ENCODE measurements at regions not wholly inside any gene's neighbourhood (a gene's known extent, or its start where the extent isn't known, plus 50 kb on each side); places are given as distances from the start of the nearest gene placed in this dataset.

DNA sequence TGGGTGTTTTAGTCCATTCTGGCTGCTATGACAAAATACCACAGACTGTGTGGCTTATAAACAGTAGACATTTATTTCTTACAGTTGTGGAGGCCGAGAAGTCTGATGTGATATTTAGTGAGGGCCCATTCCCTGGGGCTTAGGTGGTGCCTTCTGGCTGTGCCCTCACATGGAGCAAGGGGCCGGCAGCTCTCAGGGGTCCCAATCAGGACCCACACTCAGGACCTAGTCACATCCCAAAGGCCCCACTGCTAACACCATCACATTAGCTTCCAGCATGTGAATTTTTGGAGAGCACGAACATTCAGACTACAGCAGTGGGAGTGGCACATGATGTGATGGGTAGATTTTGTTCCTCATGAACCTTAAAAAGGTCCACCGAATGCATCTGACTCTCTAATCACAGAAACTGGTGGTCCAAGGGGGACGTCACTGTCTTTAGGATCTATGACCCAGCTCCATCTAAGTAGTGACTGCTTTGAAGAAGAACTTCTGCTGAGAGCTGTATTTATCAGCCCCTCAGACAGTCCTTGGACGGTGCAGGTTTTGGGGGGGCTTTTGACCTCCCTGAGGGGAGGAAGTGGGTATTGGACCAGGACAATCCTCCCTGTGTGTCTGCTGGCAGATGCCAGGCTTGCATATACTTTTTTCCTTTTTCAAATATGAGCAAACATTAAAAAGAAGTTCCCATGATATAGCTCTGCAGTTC is 154.5 kb upstream of the ZNF32 start:
- no peak for DNase-seq

DNA sequence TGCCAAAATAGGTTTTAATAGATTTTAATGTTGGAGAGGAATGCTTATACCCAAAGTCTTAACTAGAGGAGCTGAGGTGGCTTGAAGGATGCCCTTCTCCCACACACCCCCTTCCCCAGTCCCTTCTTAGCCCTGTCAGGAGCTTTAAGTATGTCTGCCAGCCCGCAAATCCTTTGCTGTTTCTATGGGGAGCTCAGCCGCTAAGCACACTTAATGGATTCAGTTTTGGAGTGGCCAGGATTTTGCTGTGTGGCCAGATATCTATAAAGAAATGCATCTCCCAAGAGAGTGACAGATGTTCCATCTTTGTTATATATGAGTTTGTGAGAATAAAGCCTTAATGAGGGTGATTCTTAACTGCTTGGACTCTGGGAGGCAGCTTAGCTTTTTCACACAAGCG is 152.9 kb upstream of the ZNF32 start:
- no peak for DNase-seq

DNA sequence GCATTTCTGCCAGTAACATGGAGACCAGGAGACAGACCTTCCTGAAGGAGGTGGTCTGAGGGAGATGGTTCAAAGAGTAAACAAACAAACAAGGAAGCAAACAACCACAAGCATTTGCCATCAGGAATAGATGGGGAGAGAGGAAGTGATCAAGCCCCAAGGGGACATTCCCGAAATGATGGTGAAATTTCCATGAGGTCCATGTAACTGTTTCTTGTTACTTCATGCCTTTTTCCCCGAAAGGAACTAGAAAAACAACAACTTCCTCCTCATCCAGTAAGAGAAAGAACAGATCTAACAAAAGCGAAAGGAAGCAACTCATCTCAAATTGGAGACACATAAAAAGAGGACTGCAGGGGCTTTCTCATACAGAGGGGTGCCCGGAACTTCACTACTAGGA is 152.5 kb upstream of the ZNF32 start:
- DNase-seq = no peak

DNA sequence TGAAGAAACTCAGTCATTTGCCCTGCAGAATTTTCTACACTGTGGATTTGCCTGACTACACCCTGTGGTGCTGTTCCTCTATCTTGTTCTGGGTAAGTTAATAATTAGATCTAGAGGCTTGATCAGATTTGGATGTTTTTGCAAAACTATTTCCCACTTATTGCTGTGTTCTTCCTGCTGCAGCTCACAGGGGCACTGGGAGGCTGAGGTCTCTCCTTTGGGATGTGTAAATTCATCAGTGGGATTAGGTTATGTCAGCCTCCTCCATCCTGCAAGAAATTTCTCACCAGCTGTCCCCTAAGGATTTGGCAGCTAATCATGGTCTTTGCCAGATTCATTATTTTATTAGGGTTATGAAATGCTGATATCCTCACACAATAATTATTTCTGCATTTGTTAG is 148.1 kb upstream of the ZNF32 start:
- no peak for DNase-seq

DNA sequence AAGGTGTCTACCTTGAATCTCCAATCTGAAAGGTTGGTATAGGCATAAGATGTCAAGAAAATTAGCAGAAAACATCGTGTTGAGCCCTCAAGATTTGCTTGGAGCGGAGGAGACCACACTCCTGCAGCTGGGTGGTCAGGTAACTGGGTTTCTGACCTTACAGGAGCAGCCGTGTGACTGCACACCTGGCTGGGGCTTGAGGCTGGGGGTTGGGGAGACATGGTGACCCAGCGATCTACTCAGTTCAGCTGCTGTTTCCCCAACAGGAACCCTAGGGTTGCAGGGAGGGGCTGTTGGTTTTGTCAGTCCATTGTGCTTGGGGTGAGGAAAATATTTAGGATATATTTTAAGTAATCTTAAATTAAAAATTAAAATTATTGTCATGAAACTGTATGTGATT is 147.0 kb upstream of the ZNF32 start:
- DNase-seq = no peak

DNA sequence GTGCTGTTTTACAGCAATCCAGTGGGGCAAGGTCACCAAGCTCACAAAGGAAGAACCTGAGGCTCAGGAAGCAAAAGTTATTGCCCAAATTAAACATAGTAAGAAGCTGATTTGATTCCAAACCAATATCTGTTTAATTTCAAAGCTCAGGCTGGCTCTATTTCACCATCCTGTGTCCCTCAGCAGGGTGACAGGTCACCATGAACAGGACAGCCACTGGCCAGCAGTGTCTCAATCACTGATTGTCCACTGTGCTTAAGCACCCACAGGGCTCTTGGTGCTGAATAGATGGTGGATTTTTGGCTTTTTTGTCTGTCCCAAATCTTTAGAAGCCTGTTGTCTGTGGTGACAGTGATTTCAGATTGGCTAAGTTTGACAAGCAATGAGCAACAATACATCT is 146.4 kb upstream of the ZNF32 start:
- DNase-seq = no peak

DNA sequence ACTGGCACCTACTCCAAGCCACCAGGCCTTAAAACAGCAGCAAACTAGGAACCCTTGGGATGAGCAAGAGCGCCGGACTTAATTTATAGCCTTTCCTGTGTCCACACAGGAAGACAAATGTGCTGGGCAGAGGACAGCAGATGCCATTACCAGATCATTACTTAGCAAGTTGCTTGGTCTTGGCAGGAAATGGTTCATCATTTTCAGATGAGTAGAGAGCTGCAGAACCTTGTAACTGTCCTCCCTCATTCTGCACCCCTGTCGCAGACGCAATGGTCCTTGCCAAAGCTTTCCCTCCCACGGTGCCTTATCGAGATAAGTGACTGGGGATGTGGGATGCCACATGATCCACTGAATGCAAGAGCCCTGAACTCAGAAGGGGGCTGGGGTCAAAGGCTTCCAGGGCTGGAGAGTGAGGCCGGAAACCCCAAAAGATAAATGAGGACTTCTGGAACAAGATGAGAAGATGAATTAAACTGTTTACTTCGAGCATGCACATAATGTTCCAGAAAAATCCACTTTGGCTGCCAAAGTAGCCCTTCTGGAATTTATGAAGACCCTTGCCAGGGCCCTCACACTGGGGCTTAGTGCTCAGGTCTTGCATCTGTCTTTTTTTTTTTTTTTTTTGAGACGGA is 145.6 kb upstream of the ZNF32 start:
- no peak for DNase-seq

DNA sequence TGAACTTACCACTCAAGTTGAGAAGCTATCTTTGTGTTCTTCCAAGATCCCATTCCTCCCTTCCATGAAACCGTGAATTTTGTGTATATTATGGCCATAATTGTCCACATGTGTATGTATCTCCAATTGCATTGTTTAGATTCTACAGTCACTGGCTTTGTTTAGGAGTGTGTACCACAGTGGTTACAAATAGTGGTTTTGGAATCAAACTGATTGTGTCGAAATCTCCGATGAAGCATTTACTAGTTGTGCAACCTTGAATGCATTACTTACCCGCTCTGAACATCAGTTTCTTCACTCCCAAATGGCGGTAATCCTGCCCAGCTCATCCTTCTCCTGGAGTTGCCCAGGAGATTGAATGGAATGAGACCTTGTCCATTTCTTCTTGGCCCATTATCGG is 145.0 kb upstream of the ZNF32 start:
- DNase-seq = no peak

DNA sequence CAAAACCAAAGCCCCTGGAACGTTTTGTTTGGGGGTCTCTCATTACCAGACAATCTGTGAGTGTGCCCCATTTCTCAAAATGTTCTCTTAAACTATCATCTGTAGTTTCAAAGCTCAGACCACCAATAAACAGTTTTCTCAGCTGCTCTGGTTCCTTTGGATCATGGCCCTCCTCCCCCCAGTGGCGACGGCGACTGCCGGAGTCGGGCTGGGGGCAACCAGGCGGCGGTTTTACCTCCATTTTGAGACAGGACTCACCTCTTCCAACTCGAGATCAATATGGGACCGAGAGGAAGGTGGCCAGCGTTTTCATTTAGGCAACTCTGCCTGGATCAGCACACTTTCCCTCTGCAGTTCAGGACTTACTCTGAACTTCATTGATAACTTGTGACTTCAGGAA is 141.5 kb upstream of the ZNF32 start:
- no peak for DNase-seq

DNA sequence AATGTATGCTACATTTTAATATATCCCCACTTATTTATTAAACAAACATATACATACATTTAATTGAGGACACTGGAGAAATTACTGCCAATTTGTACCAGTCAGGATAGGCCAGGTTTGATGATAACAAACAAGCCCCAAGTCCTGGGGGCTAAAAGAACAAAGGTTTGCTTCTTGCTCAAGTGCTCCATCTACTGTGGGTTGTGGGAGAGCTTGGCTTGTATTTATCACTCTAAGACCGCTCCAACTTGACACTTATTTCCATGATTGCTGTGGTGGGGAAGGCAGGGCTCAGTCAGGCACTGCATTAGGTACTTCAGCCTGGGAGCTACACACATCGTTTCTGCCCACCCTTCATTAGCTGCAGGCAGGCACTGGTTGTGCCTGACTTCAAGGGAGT is 136.6 kb upstream of the ZNF32 start:
- no peak for DNase-seq

DNA sequence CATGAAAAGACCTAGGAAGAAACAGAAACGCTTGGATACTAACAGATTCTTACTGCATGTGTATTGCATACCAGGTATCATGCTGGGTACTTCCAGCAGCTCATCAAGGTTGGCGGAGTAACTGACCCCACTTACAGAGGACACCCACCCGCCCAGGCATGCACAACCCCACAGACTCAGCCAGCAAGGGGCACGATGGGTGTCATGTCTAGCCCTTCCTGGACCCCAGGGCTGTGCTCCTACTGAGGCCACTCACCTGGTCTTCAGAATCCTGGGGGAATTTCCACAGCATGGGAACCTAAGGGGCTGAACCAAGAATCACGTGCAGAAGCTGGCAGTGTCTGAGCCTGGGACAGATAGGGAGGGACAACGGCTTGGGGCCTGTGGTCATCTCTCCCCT is 134.1 kb upstream of the ZNF32 start:
- DNase-seq = no peak

DNA sequence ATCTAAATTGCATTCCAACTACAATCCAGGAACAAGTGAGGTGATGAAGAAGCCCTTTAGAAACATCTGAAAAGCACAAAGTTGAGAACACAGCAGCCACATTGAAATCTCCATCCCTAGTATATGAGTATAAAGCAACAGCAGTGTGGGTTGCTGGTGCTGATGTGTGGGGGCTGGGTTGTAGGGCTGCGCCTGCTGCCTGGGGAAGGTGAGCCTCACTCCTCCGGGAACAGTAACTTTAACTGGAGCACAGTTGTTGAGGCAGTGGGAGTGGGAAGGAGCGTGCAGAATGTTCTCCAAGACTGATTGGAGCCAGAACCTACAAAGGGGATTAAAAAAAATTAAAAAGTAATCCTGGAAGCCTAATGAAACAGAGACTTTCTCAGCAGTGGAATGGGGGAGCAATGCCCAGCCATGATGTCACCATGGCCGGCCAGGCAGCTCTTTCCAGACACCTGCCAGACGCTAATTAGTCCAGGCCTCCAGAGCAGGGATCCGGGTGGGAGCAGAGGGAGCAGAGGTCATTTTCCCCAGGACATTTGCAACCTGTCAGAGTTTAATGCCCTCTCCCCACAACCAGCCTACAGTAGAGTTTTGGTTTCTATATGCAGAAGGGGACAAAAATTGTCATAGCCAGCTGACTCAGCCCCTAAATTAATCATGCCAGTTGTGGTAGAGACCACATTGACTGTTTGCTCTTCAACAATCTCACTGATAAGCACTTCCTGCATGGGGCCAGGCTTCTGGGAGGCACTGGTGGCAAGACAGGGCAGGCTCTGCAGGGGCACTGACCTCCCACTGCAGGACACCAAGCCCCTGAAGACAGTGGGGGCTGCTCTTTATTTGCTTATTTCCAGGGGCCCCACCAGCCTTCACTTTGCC is 133.0 kb upstream of the ZNF32 start:
- no peak for DNase-seq

DNA sequence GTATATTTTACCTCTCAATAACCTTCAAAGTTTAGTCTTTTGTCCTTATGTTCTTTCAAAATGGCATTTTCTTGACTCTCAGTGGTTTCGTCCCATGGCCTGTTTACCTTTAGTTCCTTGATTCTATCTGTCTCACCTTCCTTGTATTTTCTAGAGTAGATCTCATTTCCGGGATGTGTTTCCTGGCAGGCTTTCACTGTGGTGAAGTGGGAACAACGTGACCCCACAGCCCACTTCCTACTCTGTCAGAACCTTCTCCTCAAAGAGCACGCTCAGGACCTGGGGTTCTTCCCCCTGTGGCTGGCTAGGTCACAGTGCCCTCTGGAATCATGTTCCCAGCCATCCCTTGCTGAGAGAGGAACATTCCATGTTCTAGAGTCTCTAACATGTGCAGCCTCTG is 129.9 kb upstream of the ZNF32 start:
- no peak for DNase-seq

DNA sequence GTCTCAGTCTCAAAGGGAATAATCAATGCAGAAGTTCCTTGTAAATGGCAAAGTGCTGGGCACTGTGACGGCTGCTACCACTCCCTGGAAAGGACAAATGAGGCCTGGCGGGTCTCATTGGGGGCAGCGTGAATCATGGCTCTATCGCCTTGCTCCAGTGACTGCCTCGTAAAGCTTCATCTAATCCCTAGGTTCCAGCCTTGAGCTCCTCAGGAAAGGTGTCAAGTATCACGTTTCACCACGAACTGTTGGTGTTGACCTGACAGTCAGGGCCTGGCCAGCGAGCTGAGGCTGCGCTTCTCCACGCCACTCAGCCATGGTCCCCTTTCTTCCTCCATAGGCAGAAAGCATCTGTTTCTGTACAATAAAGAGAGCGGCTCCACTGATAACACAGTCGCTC is 126.7 kb upstream of the ZNF32 start:
- DNase-seq = no peak

DNA sequence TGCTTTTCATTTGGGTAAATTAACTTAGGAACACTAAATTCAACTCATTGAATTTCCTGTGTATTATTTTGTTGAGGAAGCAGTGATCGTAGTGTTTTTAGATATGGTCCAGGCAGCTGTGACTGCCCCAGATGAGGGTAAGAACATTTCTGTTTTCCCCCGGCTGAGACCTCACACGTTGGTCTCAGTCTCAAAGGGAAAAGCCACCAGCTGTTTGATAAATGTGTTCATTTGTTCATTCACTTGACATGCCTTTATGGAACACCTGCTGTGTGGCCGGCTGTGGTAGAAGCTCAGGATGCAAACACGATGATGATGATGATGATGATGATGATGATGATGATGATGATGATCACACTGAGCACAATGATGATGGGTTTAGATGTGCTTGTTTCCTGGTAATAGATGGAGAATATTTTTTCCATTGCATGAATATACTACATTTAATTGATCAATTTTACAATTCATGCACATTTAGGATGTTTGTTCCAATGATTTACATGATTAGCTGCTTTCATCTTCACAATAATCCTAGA is 125.6 kb upstream of the ZNF32 start:
- DNase-seq = no peak

DNA sequence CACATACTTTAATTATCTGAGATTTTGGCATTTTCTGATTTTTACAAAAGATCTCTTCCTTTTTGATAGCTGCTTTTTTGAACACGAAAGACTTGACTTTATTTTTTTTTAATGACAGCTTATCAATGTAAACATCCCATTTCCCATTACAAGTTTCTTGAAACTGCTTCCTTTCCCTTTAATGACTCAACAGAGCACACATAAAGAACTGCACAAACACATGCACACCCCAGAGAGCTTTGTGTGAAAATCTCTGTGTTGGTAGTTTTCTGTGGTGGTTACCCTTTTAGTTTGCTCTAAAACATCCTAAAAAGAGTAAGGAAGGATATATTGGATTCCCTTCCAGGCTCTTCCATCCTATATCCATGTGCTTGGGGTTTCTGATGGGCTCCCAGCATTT is 125.1 kb upstream of the ZNF32 start:
- no peak for DNase-seq

DNA sequence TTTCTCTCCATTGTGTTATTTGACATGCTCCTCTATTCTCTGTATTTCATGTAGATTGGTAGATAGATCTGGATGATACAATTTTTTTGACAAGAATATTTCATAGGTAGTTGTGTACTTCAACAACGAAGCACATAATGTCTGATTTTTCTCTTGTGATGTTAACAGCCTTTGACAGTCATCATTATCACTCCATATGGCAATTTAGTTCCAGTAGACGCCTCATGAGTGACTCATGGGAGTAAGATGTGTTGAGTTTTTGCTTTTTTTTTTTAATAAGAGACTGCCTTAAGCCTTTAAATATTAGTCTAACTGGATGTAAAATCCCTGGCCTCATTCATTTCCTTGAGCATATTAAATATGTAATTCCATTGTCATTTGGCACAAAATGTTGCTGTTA is 123.5 kb upstream of the ZNF32 start:
- no peak for DNase-seq

DNA sequence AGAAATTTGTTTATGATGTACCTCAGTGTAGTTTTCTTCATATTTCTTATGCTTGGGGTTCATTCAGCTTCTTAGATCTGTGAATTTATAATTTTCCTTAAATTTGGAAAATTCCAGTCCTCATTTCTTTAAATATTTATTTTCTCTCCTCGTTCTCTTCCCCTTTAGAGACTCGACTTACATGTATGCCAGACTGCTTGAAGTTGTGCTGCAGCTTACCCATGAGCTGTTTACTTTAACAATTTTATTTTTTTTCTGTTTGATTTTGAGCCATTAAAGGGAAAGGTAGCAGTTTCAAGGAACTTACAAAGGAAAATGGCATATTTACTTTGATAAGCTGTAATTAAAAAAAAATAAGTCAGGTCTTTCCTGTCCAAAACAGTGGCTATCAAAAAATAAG is 123.0 kb upstream of the ZNF32 start:
- no peak for DNase-seq

DNA sequence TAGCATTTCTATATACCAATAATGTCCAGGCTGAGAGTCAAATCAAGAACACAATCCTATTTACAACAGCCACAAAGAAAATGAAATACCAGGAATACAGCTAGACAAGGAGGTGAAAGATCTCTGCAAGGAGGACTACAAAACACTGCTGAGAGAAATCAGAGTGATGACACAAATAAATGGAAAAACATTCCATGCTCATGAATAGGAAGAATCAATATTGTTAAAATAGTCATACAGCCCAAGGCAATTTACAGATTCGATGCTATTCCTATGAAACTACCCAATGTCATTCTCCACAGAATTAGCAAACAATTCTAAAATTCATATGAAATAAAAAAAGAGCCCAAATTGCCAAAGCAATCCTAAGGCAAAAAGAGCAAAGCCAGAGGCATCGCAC is 116.8 kb upstream of the ZNF32 start:
- no peak for DNase-seq

DNA sequence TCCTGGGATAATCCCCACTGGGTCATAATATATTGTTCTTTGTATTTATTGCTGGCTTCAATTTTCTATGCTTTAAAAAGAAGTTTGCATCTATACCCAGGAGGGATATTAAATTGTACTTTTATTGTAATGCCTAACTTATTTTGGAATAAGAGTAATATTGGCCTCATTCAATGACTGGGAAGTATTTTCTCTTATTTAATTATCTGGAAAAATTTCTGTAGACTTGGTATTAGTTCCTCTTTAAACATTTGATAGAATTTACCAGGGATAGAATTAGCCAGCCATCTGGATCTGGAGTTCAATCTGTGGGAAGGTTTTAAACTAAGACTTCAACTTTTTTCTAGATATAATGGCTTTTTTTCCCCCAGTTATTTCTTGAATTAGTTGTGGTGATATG is 115.2 kb upstream of the ZNF32 start:
- no peak for DNase-seq

DNA sequence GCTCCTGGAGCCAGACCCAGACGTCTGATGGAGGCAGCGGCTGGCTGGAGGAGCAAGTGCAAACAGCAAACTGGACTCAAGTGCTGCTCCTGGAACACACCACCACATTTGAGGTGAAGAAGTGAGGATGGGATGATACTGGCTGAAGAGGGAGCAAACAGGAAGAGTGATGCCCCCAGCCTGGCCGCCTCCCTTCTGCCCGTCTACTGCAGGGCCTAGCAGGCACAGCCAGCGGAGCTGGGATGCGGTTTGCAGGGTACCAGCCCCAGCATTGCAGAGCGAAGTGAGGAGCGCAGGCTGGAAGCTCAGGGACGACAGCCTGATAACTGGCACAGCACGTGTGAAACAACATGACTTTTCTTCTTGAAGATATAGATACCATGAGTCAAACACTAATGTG is 111.8 kb upstream of the ZNF32 start:
- DNase-seq = no peak

DNA sequence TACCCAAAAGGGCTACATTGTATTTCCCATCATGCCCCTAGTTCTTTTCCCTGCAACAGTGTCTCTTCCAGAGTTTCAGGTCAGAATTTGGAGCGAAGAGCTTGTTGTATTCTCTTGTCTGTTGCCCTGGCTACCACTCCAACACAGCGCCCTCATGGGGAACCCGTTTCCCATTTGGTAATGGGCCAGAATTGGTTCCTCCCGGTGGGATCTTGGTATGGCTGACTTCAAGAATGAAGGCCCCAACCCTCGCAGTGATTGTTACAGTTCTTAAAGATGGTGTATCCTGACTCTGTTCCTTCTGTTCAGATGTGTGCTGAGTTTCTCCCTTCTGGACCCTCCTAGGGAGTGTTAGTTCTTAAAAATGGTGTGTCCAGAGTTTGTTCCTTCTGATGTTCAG is 110.5 kb upstream of the ZNF32 start:
- DNase-seq = no peak

DNA sequence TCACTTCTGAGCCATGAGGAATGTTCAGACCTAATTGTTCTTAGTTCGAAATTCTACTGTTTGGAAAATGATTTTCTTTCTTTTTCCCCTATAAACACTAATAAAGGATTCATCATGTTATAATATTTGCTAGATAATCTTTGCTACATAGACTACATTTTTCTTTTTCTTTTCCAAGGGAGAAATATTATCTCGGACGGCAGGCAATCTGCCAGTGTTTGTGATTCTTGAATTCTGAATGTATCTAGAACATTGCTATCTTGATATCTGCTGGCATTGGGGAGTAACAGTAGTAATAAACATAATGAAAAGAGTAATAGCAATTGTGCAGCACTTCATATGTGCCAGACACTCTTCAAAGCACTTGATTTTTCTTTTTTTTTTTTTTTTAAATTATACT is 107.7 kb upstream of the ZNF32 start:
- DNase-seq = no peak

Measured in activated CD4-positive, alpha-beta T cell treated with anti-CD3 and anti-CD28 coated beads, Interleukin-2, amount 50 U/mL, for 1 hour (primary cell).